Lower leg skin (tissue), 3 donors: ENCODE measurements at regions not wholly inside any gene's neighbourhood (a gene's known extent, or its start where the extent isn't known, plus 50 kb on each side); places are given as distances from the start of the nearest gene placed in this dataset.

ENCODE experiments used
- POLR2A ChIP-seq, 2 donors: fragments of 450-650 bp; IDR thresholded peaks; one replicate each; pipeline ENCODE4 v1.6.1; 2016 to 2017; ENCODE audit warnings: antibody characterized with exemption in 2 of 2, mild to moderate bottlenecking in 1 of 2, moderate library complexity in 1 of 2
- TF ChIP-seq, protein P1 (sequence below), 3 donors: fragments of 450-650 bp; IDR thresholded peaks; one replicate each; pipeline ENCODE4 v1.5.1; 2016; ENCODE audit warnings: antibody characterized with exemption in 3 of 3, mild to moderate bottlenecking in 3 of 3, moderate library complexity in 2 of 3

DNA sequence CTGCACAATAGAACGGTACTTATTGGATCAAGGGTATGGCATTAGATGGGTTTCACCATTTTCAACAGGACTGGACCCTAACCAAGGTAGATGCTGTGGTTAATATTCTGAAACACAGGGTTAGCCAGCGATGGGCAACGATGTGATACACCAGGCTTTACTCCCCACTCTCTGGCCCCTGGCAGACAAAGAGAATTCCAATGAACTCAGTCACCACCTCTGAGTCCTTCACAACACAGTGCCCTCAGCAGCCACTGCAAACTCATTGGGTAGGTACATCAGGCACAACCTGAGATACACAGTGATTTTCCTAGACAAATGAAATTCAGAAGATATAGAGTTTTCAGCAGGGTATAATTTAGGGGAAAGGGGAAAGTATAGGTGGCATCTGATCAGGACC lies 634.5 kb downstream of the ZEB2 start:
- no peak for TF ChIP-seq POLR2A (IDR thresholded peaks at IDR 0.05)
- TF ChIP-seq, protein P1, sequence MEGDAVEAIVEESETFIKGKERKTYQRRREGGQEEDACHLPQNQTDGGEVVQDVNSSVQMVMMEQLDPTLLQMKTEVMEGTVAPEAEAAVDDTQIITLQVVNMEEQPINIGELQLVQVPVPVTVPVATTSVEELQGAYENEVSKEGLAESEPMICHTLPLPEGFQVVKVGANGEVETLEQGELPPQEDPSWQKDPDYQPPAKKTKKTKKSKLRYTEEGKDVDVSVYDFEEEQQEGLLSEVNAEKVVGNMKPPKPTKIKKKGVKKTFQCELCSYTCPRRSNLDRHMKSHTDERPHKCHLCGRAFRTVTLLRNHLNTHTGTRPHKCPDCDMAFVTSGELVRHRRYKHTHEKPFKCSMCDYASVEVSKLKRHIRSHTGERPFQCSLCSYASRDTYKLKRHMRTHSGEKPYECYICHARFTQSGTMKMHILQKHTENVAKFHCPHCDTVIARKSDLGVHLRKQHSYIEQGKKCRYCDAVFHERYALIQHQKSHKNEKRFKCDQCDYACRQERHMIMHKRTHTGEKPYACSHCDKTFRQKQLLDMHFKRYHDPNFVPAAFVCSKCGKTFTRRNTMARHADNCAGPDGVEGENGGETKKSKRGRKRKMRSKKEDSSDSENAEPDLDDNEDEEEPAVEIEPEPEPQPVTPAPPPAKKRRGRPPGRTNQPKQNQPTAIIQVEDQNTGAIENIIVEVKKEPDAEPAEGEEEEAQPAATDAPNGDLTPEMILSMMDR (IDR thresholded peaks at IDR 0.05), result no peak
